Hippocampal formation (tissue), 2 donors: ENCODE measurements at regions not wholly inside any gene's neighbourhood (a gene's known extent, or its start where the extent isn't known, plus 50 kb on each side); places are given as distances from the start of the nearest gene placed in this dataset.
"Not testable (repeated sequence)": the region's sequence is repeated elsewhere in the genome, so short reads cannot be mapped to it uniquely, and the experiment has no call there.

ENCODE experiments used
- DNase-seq, 2 donors: peaks; one replicate each; lab custom pipeline; 2025; lab: John Stamatoyannopoulos, UW

GRCh38 chrX:101823236-101823635 is 108.6 kb downstream of the ZMAT1 start:
- no peak for DNase-seq

- DNase-seq, result not testable (repeated sequence)
Measured at GRCh38 chrX:101817739-101818138, 114.1 kb downstream of the ZMAT1 start.

GRCh38 chrX:101813200-101813599 is 118.6 kb downstream of the ZMAT1 start:
- DNase-seq, result no peak

GRCh38 chrX:101803451-101803850 is 128.4 kb downstream of the ZMAT1 start:
- DNase-seq, result peak in 1 of 2 donors; percentile 0

GRCh38 chrX:101799387-101799786 is 132.4 kb downstream of the ZMAT1 start:
- peak; percentile 67 to 80 for DNase-seq

GRCh38 chrX:101787934-101788333 is 128.3 kb upstream of the ARMCX2 start:
- DNase-seq, result no peak

GRCh38 chrX:101785142-101785541 is 125.5 kb upstream of the ARMCX2 start:
- DNase-seq, result no peak

GRCh38 chrX:101780421-101780820 is 120.8 kb upstream of the ARMCX2 start:
- DNase-seq, result not testable (repeated sequence)

GRCh38 chrX:101774340-101774739 is 114.7 kb upstream of the ARMCX2 start:
- DNase-seq, result no peak

- no peak for DNase-seq
Measured at GRCh38 chrX:101764538-101764937, 104.9 kb upstream of the ARMCX2 start.

- peak; percentile 0 to 14 for DNase-seq
Measured at GRCh38 chrX:101759000-101759399, 99.3 kb upstream of the ARMCX2 start.

- DNase-seq, result no peak
Measured at GRCh38 chrX:101750744-101751143, 91.1 kb upstream of the ARMCX2 start.

GRCh38 chrX:101749436-101749835 is 89.8 kb upstream of the ARMCX2 start:
- DNase-seq, result no peak

GRCh38 chrX:101745046-101745445 is 85.4 kb upstream of the ARMCX2 start:
- no peak for DNase-seq

- no peak for DNase-seq
Measured at GRCh38 chrX:101744085-101744484, 84.4 kb upstream of the ARMCX2 start.

- DNase-seq, result no peak
Measured at GRCh38 chrX:101740642-101741041, 81.0 kb upstream of the ARMCX2 start.

GRCh38 chrX:101738867-101739266 is 79.2 kb upstream of the ARMCX2 start:
- not testable (repeated sequence) for DNase-seq

- not testable (repeated sequence) for DNase-seq
Measured at GRCh38 chrX:101738411-101738810, 78.8 kb upstream of the ARMCX2 start.

- DNase-seq, result no peak
Measured at GRCh38 chrX:101736651-101737050, 77.0 kb upstream of the ARMCX2 start.

GRCh38 chrX:101732870-101733269 is 73.2 kb upstream of the ARMCX2 start:
- no peak for DNase-seq

GRCh38 chrX:101729986-101730385 is 70.3 kb upstream of the ARMCX2 start:
- no peak for DNase-seq
